ENCODE measurements at regions not wholly inside any gene's neighbourhood (a gene's known extent, or its start where the extent isn't known, plus 50 kb on each side); places are given as distances from the start of the nearest gene placed in this dataset.

DNA sequence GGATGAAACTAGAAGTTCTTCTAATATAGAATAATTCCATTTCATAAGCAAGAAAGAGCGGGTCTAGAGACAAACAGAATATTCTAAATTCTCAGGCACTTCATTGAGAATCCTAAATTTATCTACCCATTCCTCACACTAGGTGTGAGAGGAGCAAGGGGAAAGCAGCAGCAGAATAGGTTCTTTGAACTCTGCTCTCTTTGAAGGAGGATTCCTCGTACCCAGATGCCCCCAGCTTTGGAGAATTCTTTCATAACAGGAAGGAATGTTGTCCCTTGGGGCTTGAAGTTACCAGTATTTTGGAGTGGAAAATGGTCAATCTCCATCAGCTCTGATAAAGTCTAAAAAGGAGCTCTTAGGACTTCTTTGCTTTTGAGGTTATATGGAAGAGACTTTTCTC is 59.7 kb upstream of the RASGEF1B start:
- H2BK12ac ChIP-seq (ENCODE audit: low read depth, low read length), result no peak overlapping the region
- no peak overlapping the region for H4K8ac ChIP-seq (ENCODE audit: extremely low read depth, insufficient read depth, low read length)
- no peak for FAIRE-seq
- H3K27ac ChIP-seq (ENCODE audit: low read depth, low read length), result no peak overlapping the region
- no peak overlapping the region; the same call in 1 of the 2 replicates for H3K18ac ChIP-seq (ENCODE audit: extremely low read depth, low read length)
- no peaks in the 10 kb centered on the region for H3K79me1 ChIP-seq (ENCODE audit: low read depth, low read length)
- TF ChIP-seq POLR2AphosphoS5 (IDR thresholded peaks at IDR 0.05; ENCODE audit: low read depth, low read length) (no peak), ATF2 (IDR thresholded peaks at IDR 0.05; ENCODE audit: low read length) (no peak), TBP (IDR thresholded peaks at IDR 0.05; ENCODE audit: low read depth, low read length) (no peak), SIN3A (conservative IDR thresholded peaks at IDR 0.05 in 1 of 2, IDR thresholded peaks at IDR 0.05 in 1 of 2; ENCODE audit: low read depth in 1 of 2, low read length in 2 of 2) (no peak), GTF2F1 (IDR thresholded peaks at IDR 0.05; ENCODE audit: borderline replicate concordance, low read depth, low read length) (no peak), SP4 (IDR thresholded peaks at IDR 0.05; ENCODE audit: low read length) (no peak), BCL11A (IDR thresholded peaks at IDR 0.05; ENCODE audit: low read depth in 2 of 2, low read length in 2 of 2) (no peak), SUZ12 (IDR thresholded peaks at IDR 0.05; ENCODE audit: low read length) (no peak), KDM1A (IDR thresholded peaks at IDR 0.05; ENCODE audit: borderline replicate concordance, low read length) (no peak), TAF1 (IDR thresholded peaks at IDR 0.05; ENCODE audit: low read depth, low read length) (no peak)
- no peak overlapping the region for H2BK15ac ChIP-seq (ENCODE audit: low read length)
- no peak overlapping the region for H3K56ac ChIP-seq (replicated peaks; ENCODE audit: insufficient read length, low read depth, low read length)
- H4K91ac ChIP-seq (replicated peaks; ENCODE audit: insufficient read length, low read length), result no peak overlapping the region
- no peaks in the 10 kb centered on the region for H3K9me3 ChIP-seq (ENCODE audit: insufficient read depth in 2 of 2, low read depth in 1 of 2, low read length in 1 of 2)
- no peaks in the 10 kb centered on the region for H4K20me1 ChIP-seq (replicated peaks in 1 of 2; ENCODE audit: control insufficient read depth in 1 of 2, insufficient read depth in 2 of 2, low read length in 2 of 2)
- H3K14ac ChIP-seq (ENCODE audit: insufficient read length), result no peak overlapping the region
- H3K4me2 ChIP-seq (ENCODE audit: insufficient read depth in 1 of 2, low read depth in 2 of 2, low read length in 2 of 2), result no peak overlapping the region
- no peak overlapping the region for H3K9ac ChIP-seq (replicated peaks in 1 of 4; ENCODE audit: extremely low read depth in 1 of 4, low read depth in 3 of 4, low read length in 3 of 4)
- no peak overlapping the region for H2AFZ ChIP-seq (ENCODE audit: low read length)
- H3K79me2 ChIP-seq (ENCODE audit: control insufficient read depth in 1 of 2, insufficient read depth in 2 of 2, low read length in 2 of 2), result no peaks in the 10 kb centered on the region
- CTCF ChIA-PET (ENCODE audit: partially characterized antibody), result interaction anchor here (0.6 to 0.9 kb wide), 3 partner anchors 62 to 754 kb away, joined by 3 to 5 read pairs (median 4); no protein-coding TSS in a partner anchor
- H3K23me2 ChIP-seq (ENCODE audit: low read depth, low read length), result no peaks in the 10 kb centered on the region
- H3K23ac ChIP-seq (ENCODE audit: insufficient read length), result no peak overlapping the region
- H3K36me3 ChIP-seq (ENCODE audit: control insufficient read depth in 2 of 4, insufficient read depth in 4 of 4, low read length in 3 of 4), result no peaks in the 10 kb centered on the region
- H2AK5ac ChIP-seq (ENCODE audit: low read depth, low read length), result no peak overlapping the region
- POLR2A ChIA-PET (ENCODE audit: partially characterized antibody), result no interaction called here
- no peaks in the 10 kb centered on the region for H3K4me1 ChIP-seq (replicated peaks in 1 of 4; ENCODE audit: control insufficient read depth in 3 of 4, insufficient read depth in 4 of 4, low read length in 3 of 4)
- WGBS, 2 experiments (ENCODE audit: extremely low coverage in 1 of 2, insufficient coverage in 1 of 2, insufficient read length in 1 of 2, insufficient replicate concordance in 2 of 2, low coverage in 1 of 2, low lambda C conversion rate in 2 of 2, missing lambda C conversion rate in 1 of 2), result 86% methylated on average over 2 of the region's 2 CpGs; no CpG with 5 or more reads in 1 of the 2 experiments
- H3K4ac ChIP-seq (replicated peaks; ENCODE audit: insufficient read length, low read depth, low read length), result no peak overlapping the region
- H4K5ac ChIP-seq (ENCODE audit: insufficient read length, low read depth, low read length), result no peak overlapping the region
- H2BK5ac ChIP-seq (ENCODE audit: low read depth, low read length), result no peak overlapping the region
- no peak overlapping the region for H2BK120ac ChIP-seq (replicated peaks; ENCODE audit: low read depth, low read length)
- H2BK20ac ChIP-seq (ENCODE audit: low read length), result no peak overlapping the region
- no peak for DNase-seq (ENCODE audit: low read depth in 1 of 2, low spot score in 2 of 2)
- no peaks in the 10 kb centered on the region for H3K27me3 ChIP-seq (replicated peaks in 1 of 4; ENCODE audit: control insufficient read depth in 3 of 4, extremely low read depth in 1 of 4, insufficient read depth in 3 of 4, low read length in 3 of 4)
- no peak overlapping the region for H3K4me3 ChIP-seq (ENCODE audit: extremely low read depth in 1 of 4, insufficient read depth in 2 of 4, low read depth in 3 of 4, low read length in 4 of 4)

Data from H1 (cell line).